GM18519 (cell line): ENCODE measurements at regions not wholly inside any gene's neighbourhood (a gene's known extent, or its start where the extent isn't known, plus 50 kb on each side); places are given as distances from the start of the nearest gene placed in this dataset.

Source experiments
- ATAC-seq: cut with Tn5 transposase; IDR thresholded peaks from one replicate; pipeline ENCODE4 v1.9.1; 2021; ENCODE audit warnings: mild to moderate bottlenecking, moderate library complexity; ENCODE audit not compliant: unreplicated experiment, low FRiP score

DNA sequence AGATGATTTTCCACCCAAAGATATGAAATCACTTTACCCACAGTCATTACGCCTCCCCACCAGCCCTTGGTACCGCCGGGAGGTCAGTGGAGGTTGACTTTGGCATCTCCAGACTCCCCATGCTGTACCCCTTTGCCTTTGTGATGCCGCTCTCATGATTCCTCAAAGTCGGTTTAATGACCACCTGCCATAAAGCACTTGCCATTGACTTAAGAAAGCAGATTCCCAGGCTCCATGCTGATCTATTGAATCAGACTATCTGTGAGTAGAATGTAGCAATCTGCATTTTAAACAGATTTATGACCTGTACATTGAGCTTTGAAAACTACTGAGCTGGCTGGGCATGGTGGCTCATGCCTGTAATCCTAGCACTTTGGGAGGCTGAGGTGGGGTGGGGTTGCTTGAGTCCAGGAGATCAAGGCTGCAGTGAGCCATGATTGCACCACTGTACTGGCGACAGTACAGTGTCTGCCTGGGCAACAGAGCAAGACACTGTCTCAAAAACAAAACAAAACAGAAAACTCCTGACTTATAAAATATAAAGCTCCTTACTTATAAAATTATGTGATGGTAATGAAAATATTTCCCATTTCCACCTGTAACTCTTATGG lies 235.2 kb downstream of the KLF5 start:
- ATAC-seq, result no peak

DNA sequence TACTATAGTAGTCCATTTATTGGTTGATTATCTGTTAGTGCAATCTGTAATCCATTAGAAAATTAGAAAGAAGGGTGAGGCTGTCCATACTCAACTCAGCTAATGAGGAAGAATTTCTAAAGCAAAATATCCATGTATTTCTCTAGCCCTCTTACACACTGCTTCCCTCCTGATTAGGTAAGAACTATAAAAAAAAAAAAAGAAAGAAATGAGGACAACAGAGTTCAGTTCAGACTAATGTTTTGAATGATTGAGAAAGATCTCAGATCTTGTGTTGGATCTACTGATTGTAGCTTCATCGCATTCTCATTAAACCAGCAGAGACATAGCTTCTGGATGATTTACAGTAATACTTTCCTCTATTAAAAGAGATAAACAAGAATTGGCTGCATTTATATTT lies 233.3 kb downstream of the KLF5 start:
- ATAC-seq, result no peak

DNA sequence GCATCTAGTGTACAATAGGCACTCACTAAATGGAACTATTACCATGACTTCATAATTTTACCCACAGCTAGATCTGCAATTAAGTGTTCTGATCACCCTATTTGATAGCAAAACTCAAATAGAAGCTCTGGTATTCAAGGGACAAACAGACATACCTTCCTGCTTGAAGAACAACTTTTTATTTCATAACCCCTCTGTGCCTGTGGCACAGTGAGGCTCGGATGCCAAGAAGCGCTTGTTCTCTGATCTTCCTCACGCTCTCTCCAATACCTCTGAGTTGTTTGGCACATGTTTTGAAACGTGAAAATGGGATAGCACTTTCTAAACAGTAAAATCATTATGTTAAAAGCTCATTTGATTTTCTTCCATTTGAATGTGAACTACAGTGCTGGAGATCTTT lies 232.0 kb downstream of the KLF5 start:
- no peak for ATAC-seq

DNA sequence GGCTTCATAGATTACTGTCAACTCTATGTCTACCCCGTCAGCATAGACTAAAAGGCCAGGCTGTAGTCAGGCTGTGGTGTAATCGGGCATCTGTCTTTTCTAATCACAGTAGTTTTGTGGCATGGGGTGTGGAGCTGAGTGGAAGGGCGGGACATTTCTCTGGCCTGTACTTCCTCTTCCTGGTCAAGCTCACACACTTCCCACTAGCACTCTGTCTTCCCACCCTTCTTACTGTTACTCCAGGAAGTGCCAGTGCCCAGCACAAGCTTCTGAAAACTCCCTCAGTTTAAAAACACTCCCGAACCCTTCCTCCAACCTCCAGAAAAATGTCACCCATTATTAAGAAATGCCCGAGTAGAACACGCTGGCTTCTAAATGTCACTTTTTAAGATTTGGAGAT lies 229.8 kb downstream of the KLF5 start:
- no peak for ATAC-seq

DNA sequence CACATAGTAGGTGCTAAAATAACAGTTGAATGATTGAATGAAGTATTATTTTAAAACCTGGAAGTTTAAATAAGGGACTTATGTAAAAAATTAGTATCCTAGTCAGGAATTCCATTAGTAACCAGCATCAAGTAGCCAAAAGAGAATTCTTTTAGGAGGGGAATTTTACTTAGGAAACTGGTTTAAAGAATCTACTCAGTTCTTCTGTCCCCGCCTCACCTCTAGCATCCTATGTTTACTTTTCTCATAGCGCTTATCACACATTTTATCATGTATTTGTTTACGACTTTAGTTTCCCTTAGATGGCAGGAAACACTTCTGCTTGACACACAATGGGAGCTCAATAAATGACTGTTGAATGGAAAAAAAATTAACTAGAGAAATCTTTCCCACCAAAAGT lies 229.0 kb downstream of the KLF5 start:
- no peak for ATAC-seq

DNA sequence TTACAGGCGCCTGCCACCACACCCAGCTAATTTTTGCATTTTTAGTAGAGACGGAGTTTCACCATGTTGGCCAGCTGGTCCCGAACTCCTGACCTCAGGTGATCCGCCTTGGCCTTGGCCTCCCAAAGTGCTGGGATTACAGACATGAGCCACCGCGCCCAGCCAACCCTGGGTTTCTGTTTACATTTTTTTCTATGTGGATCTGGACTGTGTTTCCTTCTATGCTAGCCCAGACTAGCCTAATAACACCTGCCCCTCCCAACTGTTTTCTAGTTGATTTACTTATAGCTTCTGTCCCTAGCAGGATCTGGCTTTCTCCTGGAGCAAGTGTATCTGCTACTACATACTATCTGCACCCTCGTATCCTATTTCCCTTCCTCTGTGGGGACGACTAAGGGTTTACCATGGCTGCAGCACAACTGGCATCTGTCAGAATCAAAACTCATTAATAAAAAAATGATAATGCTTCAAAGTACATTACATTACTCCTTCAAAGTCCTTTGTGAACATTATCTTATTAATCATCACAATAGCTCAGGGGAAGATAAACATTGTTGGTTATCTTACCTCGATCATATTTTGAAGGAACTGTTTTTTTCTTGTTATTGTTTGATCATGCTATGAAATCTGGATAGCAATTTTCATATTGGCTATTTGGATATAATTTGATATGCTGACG lies 228.3 kb downstream of the KLF5 start:
- ATAC-seq, result no peak

DNA sequence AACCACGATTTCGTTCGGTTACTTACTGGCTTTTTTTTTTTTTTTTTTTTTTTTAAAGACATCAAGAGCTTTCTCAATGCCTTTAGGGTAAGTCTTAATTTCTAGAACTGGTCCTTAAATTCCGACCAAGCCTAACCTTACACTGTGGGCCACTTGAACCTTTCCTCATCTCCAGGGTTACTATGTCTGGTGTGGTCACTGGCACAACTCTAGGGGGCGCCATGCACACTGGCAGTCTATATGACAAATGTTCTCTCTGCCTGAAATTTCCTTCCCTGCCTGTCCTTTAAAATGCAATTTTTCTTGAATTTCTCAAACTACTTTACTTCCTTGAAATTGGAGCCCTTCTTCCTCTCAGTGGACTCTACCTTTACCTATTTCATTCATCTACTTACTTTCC lies 227.4 kb downstream of the KLF5 start:
- no peak for ATAC-seq

DNA sequence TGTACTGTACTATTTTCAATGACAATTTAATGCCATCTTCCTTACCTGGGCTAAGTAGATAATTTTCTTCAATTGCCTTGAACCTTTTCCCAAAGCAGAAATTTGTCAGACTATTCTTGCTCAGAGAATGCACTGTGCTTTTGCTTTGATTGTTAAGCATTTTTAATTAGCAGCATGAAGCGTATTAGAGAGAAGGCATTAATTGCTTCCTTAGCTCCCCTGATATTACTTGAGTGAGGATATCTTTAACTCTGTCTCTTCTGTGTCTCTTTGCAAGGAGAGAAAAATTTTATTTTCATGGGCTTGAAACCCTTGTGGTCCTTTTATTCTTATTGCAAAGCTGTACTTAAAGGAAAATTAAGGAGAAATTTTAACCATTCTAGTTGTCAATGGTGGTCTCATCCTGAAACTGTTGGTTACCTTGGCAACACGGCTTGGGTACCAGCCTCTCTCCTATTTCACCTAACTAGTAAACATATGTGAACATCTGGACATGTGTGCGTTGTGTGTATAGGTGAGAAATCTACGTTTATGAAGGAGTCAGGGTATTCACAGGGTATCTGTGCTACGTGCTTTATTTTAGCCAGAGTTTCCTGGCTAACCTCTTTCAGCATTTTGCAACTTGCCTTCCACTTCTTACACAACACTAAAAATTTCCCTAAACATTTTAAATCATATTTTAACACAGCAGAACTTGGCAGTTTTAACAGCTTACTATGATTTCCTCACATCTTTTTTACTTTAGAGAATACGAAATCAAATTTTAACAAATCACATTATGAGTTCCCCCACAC lies 225.5 kb downstream of the KLF5 start:
- no peak for ATAC-seq

DNA sequence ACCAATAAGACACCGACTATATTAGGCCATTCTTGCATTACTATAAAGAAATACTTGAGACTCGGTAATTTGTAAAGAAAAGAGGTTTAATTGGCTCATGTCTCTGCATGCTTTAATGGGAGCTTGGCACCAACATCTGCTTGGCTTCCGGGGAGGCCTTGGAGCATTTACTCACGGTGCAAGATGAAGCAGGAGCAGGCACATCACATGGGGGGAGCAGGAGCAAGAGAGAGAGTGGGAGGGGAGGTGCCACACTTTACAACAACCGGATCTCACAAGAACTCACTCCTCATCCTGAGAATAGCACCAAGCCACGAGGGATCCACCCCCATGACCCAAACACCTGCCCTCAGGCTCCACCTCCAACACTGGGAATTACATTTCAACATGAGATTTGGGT lies 224.8 kb downstream of the KLF5 start:
- ATAC-seq, result no peak

DNA sequence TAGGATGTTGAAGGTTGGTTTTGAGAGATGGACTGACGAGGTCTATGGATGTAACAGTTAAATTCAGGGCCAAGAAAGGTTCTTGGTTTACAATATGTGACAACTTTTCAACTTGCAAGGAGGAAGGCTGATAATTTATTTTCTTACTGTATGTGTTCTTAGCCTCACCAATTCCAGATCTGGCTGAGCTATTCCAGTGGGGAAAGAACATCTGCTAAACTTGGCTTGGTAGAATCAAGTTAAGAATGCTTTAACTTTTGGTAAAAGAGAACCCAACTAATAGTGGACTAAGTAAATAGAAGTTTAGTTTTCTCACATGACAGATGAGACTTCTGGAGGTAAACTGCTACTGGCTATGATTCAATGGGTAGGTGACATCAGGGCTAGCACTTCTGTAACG lies 222.9 kb downstream of the KLF5 start:
- ATAC-seq, result no peak

DNA sequence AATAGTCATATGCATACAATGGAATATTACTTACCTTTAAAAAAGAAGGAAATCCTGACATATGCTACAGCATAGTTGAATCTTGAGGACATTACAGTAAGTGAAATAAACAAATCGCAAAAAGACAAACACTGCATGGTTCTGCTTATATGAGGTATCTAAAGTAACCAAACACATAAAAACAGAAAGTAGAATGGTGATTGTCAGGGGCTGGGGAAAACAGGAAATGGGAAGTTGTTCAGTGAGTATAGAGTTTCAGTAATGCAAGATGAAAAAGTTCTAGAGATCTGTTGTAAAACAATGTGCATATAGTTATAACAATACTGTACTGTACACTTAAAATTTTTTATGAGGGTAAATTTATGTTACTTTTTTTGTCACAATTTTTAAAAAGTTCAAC lies 219.4 kb downstream of the KLF5 start:
- peak; percentile 52 for ATAC-seq

DNA sequence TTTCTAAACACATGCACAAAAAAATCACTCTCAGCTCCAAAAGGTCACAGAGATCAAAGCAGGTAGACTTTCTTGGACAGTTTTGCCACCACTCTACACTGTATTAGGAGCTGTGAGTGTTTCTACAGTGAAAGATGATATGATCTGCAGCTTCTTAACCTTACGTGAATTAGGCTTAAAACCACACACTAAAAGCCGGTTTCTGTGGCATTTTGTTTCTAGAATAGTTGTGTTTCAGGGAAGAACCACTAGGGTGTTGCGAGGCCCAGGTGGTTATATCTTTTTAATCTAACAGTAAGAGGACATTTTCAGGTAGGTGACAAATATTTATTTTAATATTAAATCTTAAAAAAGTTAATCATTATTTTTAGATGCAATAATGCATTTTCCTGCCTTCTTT lies 216.4 kb downstream of the KLF5 start:
- no peak for ATAC-seq

DNA sequence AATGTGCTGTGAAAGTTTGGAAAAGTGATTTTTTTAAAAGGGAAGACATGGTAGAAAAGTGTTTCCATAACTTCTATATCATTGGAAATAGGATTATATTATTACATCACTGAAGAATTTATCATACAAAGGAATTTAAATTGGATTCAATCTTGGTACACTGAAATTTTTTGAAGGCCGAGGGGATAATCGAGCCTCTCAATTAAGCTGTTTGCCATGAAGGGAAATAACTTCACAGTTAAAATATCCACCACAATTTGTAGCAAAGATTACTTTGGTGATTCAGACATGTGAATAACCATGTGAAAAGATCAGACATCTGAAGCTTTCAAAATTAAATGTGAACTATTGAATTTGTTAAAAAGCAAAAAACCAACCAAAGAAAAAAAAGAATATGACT lies 215.3 kb downstream of the KLF5 start:
- no peak for ATAC-seq

DNA sequence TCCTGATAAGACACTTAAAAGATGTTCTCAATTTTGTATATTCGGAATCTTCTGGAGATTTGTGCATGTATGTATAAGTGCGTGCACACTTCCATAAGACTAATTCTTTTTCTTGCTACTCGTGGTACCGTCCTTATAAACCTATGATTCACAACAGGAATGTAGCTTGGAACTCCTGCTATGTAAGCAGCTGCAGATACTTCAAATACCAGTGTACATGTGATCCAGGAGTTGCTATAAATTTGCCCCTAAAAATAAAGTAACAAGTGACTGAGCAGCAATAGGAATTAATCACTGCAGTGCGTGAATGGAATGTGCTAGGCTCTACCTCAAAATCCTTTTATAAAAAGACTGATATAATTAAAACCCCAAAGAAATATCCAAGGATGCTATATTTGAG lies 214.9 kb downstream of the KLF5 start:
- ATAC-seq, result no peak

DNA sequence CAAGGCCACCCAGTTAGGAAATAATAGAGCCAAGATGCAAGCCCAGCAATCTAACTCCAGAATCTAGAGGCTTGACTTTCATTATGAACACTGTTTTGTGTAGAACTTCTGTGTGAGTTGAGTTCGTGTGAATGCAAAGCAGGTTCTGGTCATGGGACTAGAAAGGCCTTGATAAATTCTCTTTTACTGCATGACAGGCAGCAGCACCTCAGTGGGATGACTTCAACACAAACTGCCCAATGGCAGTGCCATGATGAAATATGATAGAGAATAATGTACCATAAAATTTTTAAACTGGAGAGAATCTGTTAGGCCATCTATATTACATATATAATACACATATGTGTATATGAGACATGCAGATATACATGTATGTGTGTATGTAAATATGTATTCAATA lies 214.5 kb downstream of the KLF5 start:
- ATAC-seq, result no peak

DNA sequence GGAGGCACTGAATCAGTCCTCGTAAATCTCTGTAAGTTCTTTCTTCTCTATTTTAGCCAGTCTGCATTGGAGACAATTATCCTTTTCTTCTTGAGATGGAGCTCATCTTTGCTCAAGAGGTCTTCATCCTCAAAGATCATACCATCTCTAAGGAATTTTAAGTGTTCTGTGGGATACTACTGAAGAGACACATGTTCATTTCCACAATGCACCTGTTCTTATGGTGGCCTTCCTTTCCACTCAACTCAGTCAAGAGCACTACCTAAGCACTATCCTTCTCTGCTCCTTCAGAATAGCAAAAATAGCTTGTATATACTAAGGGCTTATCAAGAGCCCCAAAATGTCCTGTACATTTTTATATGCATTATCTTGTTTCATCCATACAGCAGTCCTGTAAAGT lies 214.0 kb downstream of the KLF5 start:
- no peak for ATAC-seq

DNA sequence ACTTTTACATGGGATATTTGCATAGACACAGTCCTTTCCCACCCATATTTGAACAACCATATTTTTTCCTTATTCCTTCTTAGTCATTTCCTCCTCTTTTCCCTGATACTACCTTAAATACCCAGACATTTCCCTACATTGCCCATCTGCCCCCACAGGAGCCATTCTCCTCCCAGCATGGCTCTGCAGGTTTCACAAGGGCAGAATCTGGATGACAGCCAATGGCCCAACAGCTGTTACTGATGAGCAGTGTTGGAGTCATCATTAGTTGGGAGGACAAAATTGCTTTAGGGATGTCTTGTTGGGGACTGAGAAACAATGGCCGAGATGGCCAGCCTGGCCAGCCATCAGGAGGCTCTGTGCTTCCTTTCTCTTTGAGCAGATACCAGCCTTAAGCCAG lies 209.5 kb downstream of the KLF5 start:
- no peak for ATAC-seq

DNA sequence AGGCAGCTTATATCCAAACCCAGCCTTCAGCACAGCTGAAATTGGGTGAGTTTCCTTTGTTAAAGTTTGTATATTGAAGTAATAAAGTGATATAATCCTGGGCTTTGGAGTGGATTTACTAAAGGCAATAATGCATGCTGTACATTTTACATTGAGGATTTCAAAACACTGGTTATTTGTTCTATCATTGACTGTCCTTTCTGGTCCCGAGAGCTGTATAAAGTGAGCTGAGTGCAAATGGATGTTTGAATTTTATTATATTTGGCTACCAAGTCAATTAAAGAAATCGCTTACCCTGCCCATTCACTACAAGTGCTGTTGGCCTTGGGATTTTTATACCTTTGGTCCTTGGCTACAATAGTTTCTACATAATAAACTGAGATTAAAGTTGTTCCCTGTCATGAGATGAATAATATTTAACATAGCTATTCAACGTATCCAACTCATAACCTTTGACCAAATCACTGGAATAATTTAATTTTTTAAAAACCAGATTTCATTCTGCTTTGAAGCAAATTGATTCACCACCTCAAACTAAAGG lies 207.9 kb downstream of the KLF5 start:
- no peak for ATAC-seq

DNA sequence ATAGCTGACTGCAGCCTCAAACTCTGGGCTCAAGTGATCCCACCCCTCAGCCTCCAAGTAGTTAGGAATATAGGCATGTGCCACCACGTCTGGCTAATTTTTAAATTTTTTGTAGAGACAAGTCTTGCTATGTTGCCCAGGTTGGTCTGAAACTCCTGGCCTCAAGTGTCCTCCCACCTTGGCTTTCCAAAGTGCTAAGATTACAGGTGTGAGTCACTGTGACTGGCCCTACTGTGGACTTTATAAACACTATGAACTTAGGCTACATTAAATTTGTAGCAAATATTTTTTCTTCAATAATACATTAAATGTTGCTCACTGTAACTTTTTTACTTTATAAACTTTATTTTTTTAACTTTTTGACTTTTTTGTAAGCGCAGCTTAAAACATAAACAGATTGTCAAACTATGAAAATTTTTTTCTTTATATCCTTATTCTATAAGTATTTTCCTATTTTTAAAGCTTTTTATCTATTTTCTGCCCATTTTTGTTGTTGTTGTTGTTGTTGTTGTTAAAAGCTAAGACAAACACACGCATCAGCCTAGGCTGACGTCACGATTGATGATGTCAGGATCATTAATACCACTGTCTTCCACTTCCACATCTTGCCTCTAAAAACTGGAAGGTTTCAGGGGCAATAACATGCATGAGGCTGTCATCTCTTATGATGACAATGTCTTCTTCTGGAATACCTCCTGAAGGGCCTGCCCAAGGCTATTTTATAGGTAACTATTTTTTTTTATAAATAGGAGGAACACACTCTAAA lies 204.2 kb downstream of the KLF5 start:
- ATAC-seq, result no peak

DNA sequence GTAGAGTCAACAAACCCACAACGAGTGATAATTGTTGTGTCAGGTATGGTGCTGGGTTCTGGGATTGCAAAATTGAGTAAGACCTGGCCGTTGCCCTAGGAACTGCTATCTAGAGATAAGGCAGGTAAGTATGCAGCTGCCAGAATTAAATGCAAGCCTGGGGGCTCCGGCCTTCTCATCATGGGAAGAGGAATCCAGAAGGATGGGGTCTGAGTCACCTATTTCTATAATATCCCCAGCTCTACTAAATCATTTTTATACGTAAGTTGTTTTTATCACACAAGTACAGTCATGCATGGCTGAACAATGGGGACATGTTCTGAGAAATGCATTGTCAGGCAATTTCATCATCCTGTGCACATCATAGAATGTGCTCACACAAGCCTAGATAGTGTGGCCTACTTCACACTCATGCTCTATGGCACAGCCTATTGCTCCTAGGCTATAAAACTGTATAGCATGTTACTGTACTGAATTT lies 203.0 kb downstream of the KLF5 start:
- ATAC-seq, result no peak
